GM23248 (cell line): ENCODE measurements at regions not wholly inside any gene's neighbourhood (a gene's known extent, or its start where the extent isn't known, plus 50 kb on each side); places are given as distances from the start of the nearest gene placed in this dataset.

Experiments
- DNase-seq: peaks from one replicate; pipeline ENCODE4 v3.0.0-alpha.2; 2015
- H2AFZ ChIP-seq: fragments of 200-600 bp; sonication (generic); 2 replicates; pipeline ENCODE4 v1.6.1; 2016; ENCODE audit warnings: antibody characterized with exemption
- H3F3A ChIP-seq: fragments of 200-600 bp; sonication (generic); 2 replicates; pipeline ENCODE4 v1.6.1; 2016; ENCODE audit warnings: mild to moderate bottlenecking, antibody characterized with exemption, mixed run types; ENCODE audit not compliant: insufficient read depth
- H3K27ac ChIP-seq: fragments of 200-600 bp; sonication (generic); 2 replicates; pipeline ENCODE4 v1.5.1; 2016; ENCODE audit warnings: mild to moderate bottlenecking
- H3K27me3 ChIP-seq: fragments of 200-600 bp; sonication (generic); replicated peaks from 2 replicates; pipeline ENCODE4 v1.6.1; 2016; ENCODE audit warnings: mild to moderate bottlenecking; ENCODE audit not compliant: insufficient read depth
- H3K36me3 ChIP-seq: fragments of 200-600 bp; sonication (generic); 2 replicates; pipeline ENCODE4 v1.6.1; 2016; ENCODE audit warnings: low read depth, mild to moderate bottlenecking
- H3K4me1 ChIP-seq: fragments of 200-600 bp; sonication (generic); 2 replicates; pipeline ENCODE4 v1.6.1; 2016; ENCODE audit warnings: mild to moderate bottlenecking; ENCODE audit not compliant: insufficient read depth
- H3K4me2 ChIP-seq: fragments of 200-600 bp; sonication (generic); one replicate; pipeline ENCODE4 v1.6.1; 2016; ENCODE audit warnings: mild to moderate bottlenecking; ENCODE audit not compliant: unreplicated experiment
- H3K4me3 ChIP-seq: fragments of 200-600 bp; sonication (generic); 2 replicates; pipeline ENCODE4 v1.5.1; 2016; ENCODE audit warnings: mild to moderate bottlenecking
- H3K79me2 ChIP-seq: fragments of 200-600 bp; sonication (generic); 2 replicates; pipeline ENCODE4 v1.6.1; 2016; ENCODE audit warnings: mild to moderate bottlenecking; ENCODE audit not compliant: insufficient read depth
- H3K9ac ChIP-seq: fragments of 200-600 bp; sonication (generic); 2 replicates; pipeline ENCODE4 v1.6.1; 2016; ENCODE audit warnings: mild to moderate bottlenecking
- H3K9me2 ChIP-seq: fragments of 200-600 bp; sonication (generic); 2 replicates; pipeline ENCODE4 v1.6.1; 2016; ENCODE audit warnings: mixed run types, mild to moderate bottlenecking, moderate library complexity; ENCODE audit not compliant: insufficient read depth
- H3K9me3 ChIP-seq: fragments of 200-600 bp; sonication (generic); one replicate; pipeline ENCODE4 v1.6.1; 2017; ENCODE audit warnings: low read depth
- H4K20me1 ChIP-seq: fragments of 200-600 bp; sonication (generic); 2 replicates; pipeline ENCODE4 v1.6.0; 2016; ENCODE audit not compliant: insufficient read depth
- EZH2 ChIP-seq: fragments of 200-600 bp; sonication (generic); IDR thresholded peaks from 2 replicates; pipeline ENCODE4 v1.6.1; 2018; ENCODE audit warnings: antibody characterized with exemption, mild to moderate bottlenecking; ENCODE audit not compliant: insufficient read depth, poor library complexity, severe bottlenecking
- EZH2phosphoT487 ChIP-seq: fragments of 200-600 bp; sonication (generic); IDR thresholded peaks from 2 replicates; pipeline ENCODE4 v1.6.1; 2018; ENCODE audit warnings: antibody characterized with exemption, moderate library complexity, mild to moderate bottlenecking, low read depth; ENCODE audit not compliant: insufficient read depth
- WGBS, 2 experiments: methylation state at CpG; one replicate each; pipeline ENCODE4 v1.1.6; 2015 to 2017; ENCODE audit warnings: low lambda C conversion rate in 2 of 2, low coverage in 1 of 2; ENCODE audit errors: missing lambda C conversion rate in 2 of 2; 5-methylcytosine and 5-hydroxymethylcytosine counted together
- in situ Hi-C: fragments of 300-500 bp; cut with MboI; formaldehyde crosslinking; loops from 2 replicates; pipeline ENCODE4 v1.15.0; 2020

- no peak overlapping the region for H3K4me3 ChIP-seq
- H3K27ac ChIP-seq = no peak overlapping the region
- H3K9ac ChIP-seq = no peak overlapping the region
- no peaks in the 10 kb centered on the region for H4K20me1 ChIP-seq
- no peak overlapping the region for H2AFZ ChIP-seq
- TF ChIP-seq EZH2 = no peak
- no peak for TF ChIP-seq EZH2phosphoT487
- H3F3A ChIP-seq = peaks cover 8% of the 10 kb centered on the region; the same call in 1 of the 2 replicates
- no peak for DNase-seq
- peaks cover 7% of the 10 kb centered on the region for H3K4me1 ChIP-seq
- in situ Hi-C loops = no loop called here
- no peaks in the 10 kb centered on the region for H3K9me3 ChIP-seq
- no peak overlapping the region for H3K4me2 ChIP-seq
- whole genome bisulfite sequencing, 2 experiments = 59 to 64% methylated on average over 4 of the region's 4 CpGs
- H3K27me3 ChIP-seq = no peaks in the 10 kb centered on the region
- no peaks in the 10 kb centered on the region for H3K36me3 ChIP-seq
- no peaks in the 10 kb centered on the region for H3K79me2 ChIP-seq
- no peaks in the 10 kb centered on the region for H3K9me2 ChIP-seq
Observed at GRCh38 chr14:88929656-88930436, 105.4 kb downstream of the TTC8 start.

DNA sequence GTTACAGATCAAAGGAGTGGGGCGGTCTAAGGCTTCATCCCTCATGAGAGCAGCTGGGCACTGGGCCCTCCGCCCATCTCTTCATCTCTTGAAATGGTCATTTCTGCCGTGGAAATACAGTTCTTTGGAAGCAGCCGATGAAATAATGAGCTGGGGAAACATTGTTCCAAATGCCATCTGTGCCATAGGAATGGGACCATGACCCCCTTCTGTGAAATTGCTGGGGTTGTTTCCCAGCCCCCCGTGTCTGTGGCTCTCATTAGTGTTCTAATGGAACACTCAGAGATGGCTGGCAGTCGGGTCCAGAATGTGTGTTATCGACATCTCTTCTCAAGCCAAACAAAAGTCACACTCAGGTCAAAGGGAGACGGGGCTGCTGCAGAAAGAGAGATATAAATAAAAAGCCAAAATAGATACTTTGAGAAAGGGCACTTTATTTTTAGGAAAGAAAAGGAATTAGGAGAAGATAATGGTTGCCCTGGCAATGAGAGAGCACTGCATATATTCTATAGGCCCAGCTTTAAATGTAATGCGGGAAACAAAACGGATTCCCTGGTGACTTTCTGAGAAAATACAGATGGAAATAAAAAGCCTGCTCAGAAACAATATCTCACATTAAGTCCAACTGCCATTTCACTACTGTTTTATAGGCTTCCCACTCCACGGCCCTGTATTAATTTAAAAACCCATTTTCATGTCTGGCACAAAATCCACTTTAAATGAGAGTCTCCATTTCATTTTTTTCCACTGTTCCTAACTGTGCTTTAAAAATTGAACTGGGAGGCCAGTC lies 107.1 kb downstream of the TTC8 start:
- Histone ChIP-seq H3K9me2 (no peaks in the 10 kb centered on the region), H3K4me1 (peaks cover 7% of the 10 kb centered on the region), H3K27ac (no peak overlapping the region), H3K4me3 (no peak overlapping the region), H3K9ac (no peak overlapping the region), H4K20me1 (no peaks in the 10 kb centered on the region), H3K79me2 (no peaks in the 10 kb centered on the region), H3K4me2 (no peak overlapping the region), H3F3A (peaks cover 8% of the 10 kb centered on the region; the same call in 1 of the 2 replicates), H2AFZ (no peak overlapping the region), H3K36me3 (no peaks in the 10 kb centered on the region), H3K27me3 (no peaks in the 10 kb centered on the region), H3K9me3 (no peaks in the 10 kb centered on the region)
- TF ChIP-seq EZH2 = no peak
- TF ChIP-seq EZH2phosphoT487 = no peak
- WGBS, 2 experiments = 60 to 66% methylated on average over 11 of the region's 11 CpGs
- in situ Hi-C loops = no loop called here
- DNase-seq = no peak

DNA sequence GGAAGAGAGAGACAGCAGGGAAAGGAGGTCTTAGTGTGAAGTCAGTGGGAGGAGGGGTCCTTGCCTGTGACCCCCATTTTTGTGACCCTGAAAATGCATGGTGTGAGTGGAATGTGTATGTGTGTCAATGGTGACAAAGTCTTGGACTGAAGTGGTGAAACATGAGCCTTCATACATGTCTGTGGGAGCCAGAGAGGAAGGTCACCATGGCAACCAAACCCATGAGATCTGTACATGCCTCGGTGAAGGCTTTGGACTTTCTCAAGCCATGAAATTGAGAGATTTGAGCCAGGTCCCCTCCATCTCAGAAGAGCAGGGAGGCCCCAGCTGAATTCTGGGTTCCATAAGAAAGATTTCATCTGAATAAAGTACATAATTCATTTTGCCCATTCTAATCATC lies 108.7 kb downstream of the TTC8 start:
- DNase-seq = no peak
- H3K27me3 ChIP-seq = no peaks in the 10 kb centered on the region
- no peak overlapping the region for H3K27ac ChIP-seq
- peaks cover 8% of the 10 kb centered on the region; the same call in 1 of the 2 replicates for H3F3A ChIP-seq
- WGBS, 2 experiments = 0 to 16% methylated on average over 1 of the region's 1 CpG
- no peak overlapping the region for H2AFZ ChIP-seq
- TF ChIP-seq EZH2 = no peak
- TF ChIP-seq EZH2phosphoT487 = no peak
- no peaks in the 10 kb centered on the region for H4K20me1 ChIP-seq
- peaks cover 12% of the 10 kb centered on the region for H3K4me1 ChIP-seq
- no peaks in the 10 kb centered on the region for H3K9me3 ChIP-seq
- H3K4me2 ChIP-seq = no peak overlapping the region
- H3K9ac ChIP-seq = no peak overlapping the region
- H3K36me3 ChIP-seq = no peaks in the 10 kb centered on the region
- H3K79me2 ChIP-seq = no peaks in the 10 kb centered on the region
- no peaks in the 10 kb centered on the region for H3K9me2 ChIP-seq
- no peak overlapping the region for H3K4me3 ChIP-seq
- in situ Hi-C loops = no loop called here

DNA sequence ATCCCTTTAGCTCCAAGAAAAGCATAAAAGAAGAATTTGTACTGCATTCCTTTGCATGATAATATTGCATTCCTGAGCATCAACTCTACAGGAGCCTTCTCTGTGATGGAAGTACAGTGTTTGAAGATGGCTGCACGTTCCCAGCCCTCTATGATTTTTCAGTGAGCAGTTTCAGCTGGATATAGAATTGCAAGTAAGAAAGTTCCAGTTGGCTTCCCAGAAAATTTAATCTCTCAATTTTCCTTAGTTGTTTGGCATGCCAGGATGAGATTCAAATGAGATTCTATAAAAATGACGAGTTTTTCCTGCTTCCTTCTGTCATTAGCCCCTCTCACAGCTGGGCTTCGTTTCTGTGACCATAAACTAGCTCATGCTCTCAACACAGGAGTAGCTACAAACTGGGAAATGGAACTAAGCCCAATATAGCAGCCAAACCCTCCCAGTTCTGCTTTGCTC lies 109.9 kb downstream of the TTC8 start:
- in situ Hi-C loops = no loop called here
- H3K79me2 ChIP-seq = no peaks in the 10 kb centered on the region
- H3F3A ChIP-seq = peaks cover 8% of the 10 kb centered on the region; the same call in 1 of the 2 replicates
- no peak overlapping the region for H3K4me2 ChIP-seq
- no peaks in the 10 kb centered on the region for H3K27me3 ChIP-seq
- H3K9ac ChIP-seq = no peak overlapping the region
- peak; percentile 16 for DNase-seq
- no peak overlapping the region for H3K4me3 ChIP-seq
- no peak overlapping the region for H3K27ac ChIP-seq
- 25 to 26% methylated on average over 3 of the region's 3 CpGs for WGBS, 2 experiments
- H3K9me2 ChIP-seq = no peaks in the 10 kb centered on the region
- H3K4me1 ChIP-seq = peaks cover 12% of the 10 kb centered on the region
- no peaks in the 10 kb centered on the region for H3K36me3 ChIP-seq
- H2AFZ ChIP-seq = peak overlapping the region; percentile 54; the same call in 1 of the 2 replicates
- TF ChIP-seq EZH2phosphoT487 (no peak), EZH2 (no peak)
- no peaks in the 10 kb centered on the region for H4K20me1 ChIP-seq
- no peaks in the 10 kb centered on the region for H3K9me3 ChIP-seq
